GM20000 (cell line): ENCODE measurements at regions not wholly inside any gene's neighbourhood (a gene's known extent, or its start where the extent isn't known, plus 50 kb on each side); places are given as distances from the start of the nearest gene placed in this dataset.
"Not testable (repeated sequence)": the region's sequence is repeated elsewhere in the genome, so short reads cannot be mapped to it uniquely, and the experiment has no call there.

ENCODE experiments used
- DNase-seq: peaks from one replicate; pipeline ENCODE4 v3.0.0; 2012; ENCODE audit warnings: low spot score
- TF ChIP-seq, protein P1 (sequence below): IDR thresholded peaks from 2 replicates; pipeline ENCODE4 v1.5.1; 2012; ENCODE audit warnings: mild to moderate bottlenecking, control low read depth; ENCODE audit errors: extremely low read depth, missing control alignments

DNA sequence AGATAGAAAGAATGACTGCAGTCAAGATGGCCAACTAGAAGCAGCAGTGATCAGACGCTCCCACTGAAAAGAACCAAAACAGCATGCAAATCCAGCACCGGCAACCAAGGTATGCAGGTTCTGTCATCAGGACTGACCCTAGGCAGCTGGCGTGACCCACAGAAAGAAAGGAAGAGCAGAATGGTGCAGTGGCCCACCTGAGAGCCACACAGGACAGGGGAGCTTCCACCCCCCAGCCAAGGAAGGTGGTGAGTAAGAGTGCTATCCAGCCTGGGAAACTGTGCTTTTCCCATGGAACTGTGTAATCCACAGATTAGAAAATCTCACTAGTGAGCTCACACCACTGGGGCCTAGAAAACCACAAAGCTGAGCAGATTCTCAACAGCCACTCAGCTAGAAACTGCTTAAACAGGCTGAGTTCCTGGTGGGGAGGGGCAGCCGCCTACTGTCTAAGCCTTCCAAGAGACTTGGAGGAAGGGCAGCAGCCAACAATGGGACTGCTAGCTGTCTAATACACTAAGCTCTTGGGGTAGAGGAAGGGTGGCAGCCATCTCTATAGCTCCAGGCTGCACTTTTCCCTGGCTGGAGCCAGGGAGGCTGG, 127.9 kb downstream of the EVA1A start:
- DNase-seq, result peak; percentile 65
- TF ChIP-seq, protein P1, sequence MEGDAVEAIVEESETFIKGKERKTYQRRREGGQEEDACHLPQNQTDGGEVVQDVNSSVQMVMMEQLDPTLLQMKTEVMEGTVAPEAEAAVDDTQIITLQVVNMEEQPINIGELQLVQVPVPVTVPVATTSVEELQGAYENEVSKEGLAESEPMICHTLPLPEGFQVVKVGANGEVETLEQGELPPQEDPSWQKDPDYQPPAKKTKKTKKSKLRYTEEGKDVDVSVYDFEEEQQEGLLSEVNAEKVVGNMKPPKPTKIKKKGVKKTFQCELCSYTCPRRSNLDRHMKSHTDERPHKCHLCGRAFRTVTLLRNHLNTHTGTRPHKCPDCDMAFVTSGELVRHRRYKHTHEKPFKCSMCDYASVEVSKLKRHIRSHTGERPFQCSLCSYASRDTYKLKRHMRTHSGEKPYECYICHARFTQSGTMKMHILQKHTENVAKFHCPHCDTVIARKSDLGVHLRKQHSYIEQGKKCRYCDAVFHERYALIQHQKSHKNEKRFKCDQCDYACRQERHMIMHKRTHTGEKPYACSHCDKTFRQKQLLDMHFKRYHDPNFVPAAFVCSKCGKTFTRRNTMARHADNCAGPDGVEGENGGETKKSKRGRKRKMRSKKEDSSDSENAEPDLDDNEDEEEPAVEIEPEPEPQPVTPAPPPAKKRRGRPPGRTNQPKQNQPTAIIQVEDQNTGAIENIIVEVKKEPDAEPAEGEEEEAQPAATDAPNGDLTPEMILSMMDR, result no peak

DNA sequence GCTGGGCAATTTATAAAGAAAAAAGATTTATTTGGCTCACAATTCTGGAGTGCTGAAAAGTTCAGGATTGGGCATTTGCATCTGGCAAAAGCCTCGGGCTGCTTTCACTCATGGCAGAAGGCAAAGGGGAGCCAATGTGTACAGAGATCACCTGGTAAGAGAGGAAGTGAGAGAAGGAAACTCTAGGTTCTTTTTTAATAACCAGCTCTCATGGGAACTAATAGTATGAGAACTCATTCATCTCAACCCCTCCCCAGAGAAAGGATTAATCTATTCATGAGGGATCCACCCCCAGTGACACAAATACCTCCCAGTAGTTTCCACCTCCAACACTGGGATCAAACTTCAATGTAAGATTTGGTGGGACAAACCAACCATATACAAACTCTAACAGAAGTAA, 129.0 kb downstream of the EVA1A start:
- TF ChIP-seq, protein P1, result no peak
- peak; percentile 30 for DNase-seq

DNA sequence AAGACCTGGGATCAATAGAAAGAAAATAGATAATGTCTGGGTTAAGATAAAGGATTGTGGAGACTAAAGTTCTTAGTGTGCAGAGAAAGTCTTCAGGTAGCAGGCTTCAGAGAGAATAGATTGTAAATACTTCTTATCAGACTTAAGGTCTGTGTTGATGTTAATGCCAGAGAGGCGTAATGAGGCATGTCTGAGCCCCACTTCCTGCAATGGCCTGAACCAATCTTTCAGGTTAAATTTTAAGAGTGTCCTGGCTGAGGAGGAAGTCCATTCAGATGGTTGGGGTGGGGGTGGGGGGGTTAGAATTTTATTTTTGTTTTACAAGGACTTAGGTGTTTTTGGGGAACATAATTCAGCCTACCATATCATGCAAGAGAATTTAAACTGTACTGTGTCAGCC, 129.5 kb downstream of the EVA1A start:
- no peak for DNase-seq
- TF ChIP-seq, protein P1, result no peak

DNA sequence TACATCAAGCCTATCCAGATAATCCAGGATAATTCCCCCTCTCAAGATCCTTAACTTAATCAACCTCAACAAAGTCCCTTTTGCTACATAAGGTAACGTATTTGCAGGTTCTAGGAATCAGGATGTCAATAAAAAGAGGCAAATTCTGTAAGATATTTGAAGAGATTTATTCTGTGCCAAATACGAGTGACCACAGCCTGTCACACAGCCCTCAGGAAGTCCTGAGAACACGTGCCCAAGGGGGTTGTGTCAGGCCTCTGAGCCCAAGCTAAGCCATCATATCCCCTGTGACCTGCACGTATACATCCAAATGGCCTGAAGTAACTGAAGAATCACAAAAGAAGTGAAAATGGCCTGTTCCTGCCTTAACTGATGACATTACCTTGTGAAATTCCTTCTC, 130.3 kb downstream of the EVA1A start:
- not testable (repeated sequence) for DNase-seq

DNA sequence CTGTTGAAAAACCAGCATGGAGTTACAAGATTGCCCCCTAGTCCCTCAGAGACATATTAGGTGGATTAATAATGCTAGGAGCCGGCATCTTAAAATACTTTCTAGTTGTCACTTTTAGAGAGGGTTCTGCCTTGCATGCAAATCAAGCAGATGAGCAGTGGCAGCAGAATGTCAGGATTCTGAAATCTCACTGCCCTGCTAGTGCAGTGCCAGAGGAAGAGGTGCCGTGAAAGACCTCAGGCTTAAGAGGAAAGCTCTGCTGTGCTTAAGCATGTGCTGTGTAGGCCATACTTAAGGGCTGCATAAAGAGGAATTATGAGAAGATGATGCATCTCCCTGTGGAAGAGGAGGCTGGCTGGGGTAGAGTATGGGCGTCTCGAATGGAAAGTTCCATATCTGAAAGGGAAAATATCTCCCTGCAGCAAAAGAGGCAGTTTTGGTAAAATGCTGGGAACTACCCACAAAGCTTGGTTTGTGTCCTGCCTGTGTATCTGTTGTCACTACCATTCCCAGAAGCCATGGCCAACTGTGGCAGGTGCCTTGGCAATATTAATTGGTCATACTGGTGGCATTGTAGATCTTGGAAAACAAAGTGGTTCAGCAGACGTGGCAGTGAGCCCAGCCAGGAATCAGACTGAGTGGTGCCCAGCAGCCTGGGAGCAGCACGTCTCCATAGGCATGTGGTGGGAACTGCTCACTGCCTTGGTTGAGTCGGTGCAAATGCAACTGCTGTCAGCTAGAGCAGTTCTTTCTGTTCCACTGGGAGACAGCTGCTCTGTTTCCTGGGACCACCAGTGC, 131.9 kb downstream of the EVA1A start:
- TF ChIP-seq, protein P1, result no peak
- no peak for DNase-seq

DNA sequence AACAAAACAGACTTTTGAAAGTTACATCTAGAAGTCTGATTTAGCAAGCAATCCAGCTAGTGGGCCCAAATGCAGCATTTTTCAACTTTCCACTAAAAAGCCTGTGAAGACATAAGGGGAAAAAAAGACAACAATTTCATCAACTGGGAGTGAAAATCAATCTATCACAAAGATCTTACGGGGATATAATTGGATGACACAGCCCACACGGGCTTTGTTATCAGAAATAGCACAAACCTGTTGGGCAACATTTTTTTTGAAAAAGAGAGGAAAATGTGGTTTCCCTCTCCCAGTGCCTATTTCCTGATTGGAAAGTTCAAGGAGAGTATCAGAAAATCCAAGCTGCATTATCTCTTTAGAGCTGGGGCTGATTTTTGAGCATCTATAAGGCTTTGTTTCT, 132.7 kb downstream of the EVA1A start:
- no peak for DNase-seq
- TF ChIP-seq, protein P1, result no peak

DNA sequence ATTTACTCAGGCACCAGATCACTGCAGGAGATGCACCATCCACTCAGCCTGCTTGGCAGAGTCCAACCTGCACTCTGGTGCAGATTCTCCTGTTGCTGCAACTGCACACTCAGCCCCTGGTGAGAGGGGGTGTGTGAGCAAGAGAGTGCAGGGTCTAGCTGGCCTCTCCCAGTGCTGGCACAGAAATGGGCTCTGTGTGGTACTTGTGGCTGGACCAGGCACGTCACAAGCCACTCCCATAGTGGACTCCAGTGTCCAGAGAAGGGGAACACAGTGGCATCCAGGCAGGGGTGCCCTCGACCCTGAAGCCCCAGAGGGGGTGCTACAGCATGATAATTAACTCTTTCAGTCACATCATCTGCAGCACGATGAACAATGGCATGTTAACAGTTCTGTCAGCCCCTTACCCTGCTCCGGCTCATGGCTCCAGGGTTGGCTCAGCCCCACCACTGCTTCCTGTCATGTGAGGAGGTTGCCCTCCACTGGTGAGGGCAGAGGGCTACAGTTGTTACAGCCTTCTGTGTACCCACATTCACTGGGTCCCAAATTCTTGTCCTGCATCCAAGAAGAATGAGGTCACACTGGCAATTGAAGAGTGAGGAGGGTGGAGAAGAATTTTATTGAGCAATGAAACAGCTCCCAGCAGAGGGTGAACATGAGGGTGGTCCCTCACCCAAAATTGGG, 135.7 kb downstream of the EVA1A start:
- TF ChIP-seq, protein P1, result no peak
- no peak for DNase-seq
